NCI-H446 treated with DMSO at 0.1 percent for 48 hours (cell line): ENCODE measurements at regions not wholly inside any gene's neighbourhood (a gene's known extent, or its start where the extent isn't known, plus 50 kb on each side); places are given as distances from the start of the nearest gene placed in this dataset.

Source experiments
- DNase-seq: peaks from one replicate; lab custom pipeline; 2025; lab: John Stamatoyannopoulos, UW

GRCh38 chr9:78566521-78566920 is 269.6 kb downstream of the PSAT1 start:
- DNase-seq, result no peak

GRCh38 chr9:78566948-78567675 is 270.2 kb downstream of the PSAT1 start:
- no peak for DNase-seq

- DNase-seq, result no peak
These were observed 270.8 kb downstream of the PSAT1 start for GRCh38 chr9:78567693-78568092.

- no peak for DNase-seq
These were observed 271.8 kb downstream of the PSAT1 start for GRCh38 chr9:78568774-78569173.

- DNase-seq, result no peak
These were observed 275.3 kb downstream of the PSAT1 start for GRCh38 chr9:78572266-78572665.

- DNase-seq, result no peak
These were observed 276.3 kb downstream of the PSAT1 start for GRCh38 chr9:78573205-78573604.

- DNase-seq, result no peak
These were observed 276.7 kb downstream of the PSAT1 start for GRCh38 chr9:78573669-78574068.

- no peak for DNase-seq
These were observed 277.6 kb downstream of the PSAT1 start for GRCh38 chr9:78574354-78575045.

- no peak for DNase-seq
These were observed 278.2 kb downstream of the PSAT1 start for GRCh38 chr9:78575081-78575480.

GRCh38 chr9:78575771-78576170 is 278.8 kb downstream of the PSAT1 start:
- no peak for DNase-seq

GRCh38 chr9:78577156-78577906 is 280.4 kb downstream of the PSAT1 start:
- no peak for DNase-seq

GRCh38 chr9:78578072-78578471 is 281.1 kb downstream of the PSAT1 start:
- no peak for DNase-seq

- no peak for DNase-seq
These were observed 285.9 kb downstream of the PSAT1 start for GRCh38 chr9:78582821-78583220.

- DNase-seq, result no peak
These were observed 287.7 kb downstream of the PSAT1 start for GRCh38 chr9:78584589-78584988.

- DNase-seq, result no peak
These were observed 289.0 kb downstream of the PSAT1 start for GRCh38 chr9:78585909-78586308.

GRCh38 chr9:78590068-78590467 is 293.1 kb downstream of the PSAT1 start:
- no peak for DNase-seq

GRCh38 chr9:78592811-78593210 is 295.9 kb downstream of the PSAT1 start:
- DNase-seq, result no peak

GRCh38 chr9:78595200-78595945 is 298.4 kb downstream of the PSAT1 start:
- no peak for DNase-seq

- no peak for DNase-seq
These were observed 299.4 kb downstream of the PSAT1 start for GRCh38 chr9:78596346-78596745.

GRCh38 chr9:78598120-78598519 is 301.2 kb downstream of the PSAT1 start:
- no peak for DNase-seq

- no peak for DNase-seq
These were observed 303.0 kb downstream of the PSAT1 start for GRCh38 chr9:78599926-78600325.

- no peak for DNase-seq
These were observed 305.1 kb downstream of the PSAT1 start for GRCh38 chr9:78601957-78602565.
